Neural progenitor cell (in vitro differentiated cells): ENCODE measurements at regions not wholly inside any gene's neighbourhood (a gene's known extent, or its start where the extent isn't known, plus 50 kb on each side); places are given as distances from the start of the nearest gene placed in this dataset.

Experiments used
- EZH2 ChIP-seq: fragments of 200-600 bp; sonication (generic); IDR thresholded peaks from 2 replicates; pipeline ENCODE4 v1.6.1; 2017; ENCODE audit warnings: antibody characterized with exemption, mild to moderate bottlenecking, moderate library complexity
- EZH2phosphoT487 ChIP-seq: fragments of 200-600 bp; sonication (generic); IDR thresholded peaks from 2 replicates; pipeline ENCODE4 v1.6.1; 2017; ENCODE audit warnings: antibody characterized with exemption
- TF ChIP-seq, protein P1 (sequence below): fragments of 200-600 bp; sonication (generic); IDR thresholded peaks from 2 replicates; pipeline ENCODE4 v1.5.1; 2017; ENCODE audit warnings: antibody characterized with exemption, mild to moderate bottlenecking

DNA sequence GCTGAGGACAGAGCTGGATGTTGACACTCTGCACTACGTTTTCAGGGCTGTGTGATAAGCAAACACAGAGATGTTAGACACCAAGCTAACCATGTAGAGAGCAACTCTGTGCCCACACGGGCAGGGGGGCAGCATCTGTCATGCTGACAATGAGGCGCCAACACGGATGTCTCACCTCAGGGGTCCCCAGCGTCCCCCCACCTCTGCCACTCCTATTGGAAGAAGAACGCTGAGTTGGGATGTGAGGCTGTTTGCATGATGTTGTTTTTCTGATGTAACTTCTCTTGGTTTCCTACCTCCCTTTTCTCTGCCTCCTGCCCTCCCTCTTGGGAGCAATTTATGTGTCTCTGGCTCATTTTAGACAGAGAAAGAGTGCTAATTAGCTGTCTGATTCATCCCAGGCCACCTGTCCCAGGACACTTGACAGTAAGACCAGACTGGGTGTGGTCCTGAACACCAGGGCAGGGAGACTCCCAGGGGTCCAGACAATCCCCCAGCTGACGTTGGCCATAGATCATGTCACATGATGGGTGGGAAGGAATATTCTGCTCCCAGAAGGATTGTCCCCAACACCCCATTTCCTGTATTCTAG lies 89.2 kb upstream of the NCAM1 start:
- TF ChIP-seq, protein P1, sequence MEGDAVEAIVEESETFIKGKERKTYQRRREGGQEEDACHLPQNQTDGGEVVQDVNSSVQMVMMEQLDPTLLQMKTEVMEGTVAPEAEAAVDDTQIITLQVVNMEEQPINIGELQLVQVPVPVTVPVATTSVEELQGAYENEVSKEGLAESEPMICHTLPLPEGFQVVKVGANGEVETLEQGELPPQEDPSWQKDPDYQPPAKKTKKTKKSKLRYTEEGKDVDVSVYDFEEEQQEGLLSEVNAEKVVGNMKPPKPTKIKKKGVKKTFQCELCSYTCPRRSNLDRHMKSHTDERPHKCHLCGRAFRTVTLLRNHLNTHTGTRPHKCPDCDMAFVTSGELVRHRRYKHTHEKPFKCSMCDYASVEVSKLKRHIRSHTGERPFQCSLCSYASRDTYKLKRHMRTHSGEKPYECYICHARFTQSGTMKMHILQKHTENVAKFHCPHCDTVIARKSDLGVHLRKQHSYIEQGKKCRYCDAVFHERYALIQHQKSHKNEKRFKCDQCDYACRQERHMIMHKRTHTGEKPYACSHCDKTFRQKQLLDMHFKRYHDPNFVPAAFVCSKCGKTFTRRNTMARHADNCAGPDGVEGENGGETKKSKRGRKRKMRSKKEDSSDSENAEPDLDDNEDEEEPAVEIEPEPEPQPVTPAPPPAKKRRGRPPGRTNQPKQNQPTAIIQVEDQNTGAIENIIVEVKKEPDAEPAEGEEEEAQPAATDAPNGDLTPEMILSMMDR, result no peak
- TF ChIP-seq EZH2phosphoT487, result no peak
- TF ChIP-seq EZH2, result no peak
